IMR-90 (cell line): ENCODE measurements at regions not wholly inside any gene's neighbourhood (a gene's known extent, or its start where the extent isn't known, plus 50 kb on each side); places are given as distances from the start of the nearest gene placed in this dataset.

Source experiments
- ATAC-seq: fragments of 200-7000 bp; cut with Tn5 transposase; 2 replicates; pipeline ENCODE4 v1.9.1; 2020; ENCODE audit warnings: low read depth, mild to moderate bottlenecking, moderate library complexity
- BruUV-seq: library from RNA; stranded (reverse); fragments of 400-500 nt; replicated peaks from 2 replicates; lab custom pipeline; 2021; lab: Mats Ljungman, UMichigan
- CTCF ChIA-PET: fragments of 300-600 bp; formaldehyde crosslinking; extraction: SDS; loops from one replicate; lab custom pipeline; 2021; ENCODE audit warnings: antibody characterized with exemption; lab: Yijun Ruan, JAX
- POLR2A ChIA-PET: fragments of 300-600 bp; sonication (Branson Sonifier 250); formaldehyde crosslinking; loops from one replicate; lab custom pipeline; 2022; ENCODE audit warnings: antibody characterized with exemption; ENCODE audit not compliant: unreplicated experiment; lab: Charles Lee
- DNase-seq: peaks from one replicate; pipeline ENCODE4 v3.0.0; 2013
- H2AFZ ChIP-seq: replicated peaks from 2 replicates; pipeline ENCODE3; 2013; ENCODE audit warnings: low read length, mild to moderate bottlenecking; ENCODE audit not compliant: poor library complexity
- H2AK5ac ChIP-seq: 2 replicates; pipeline ENCODE4 v1.6.1; 2013; ENCODE audit warnings: low read depth, low read length, inconsistent platforms
- H2AK9ac ChIP-seq: replicated peaks from 2 replicates; pipeline ENCODE3; 2013; ENCODE audit warnings: mild to moderate bottlenecking, low read depth, low read length, moderate library complexity; ENCODE audit not compliant: poor library complexity
- H2BK120ac ChIP-seq: 2 replicates; pipeline ENCODE4 v1.6.1; 2013; ENCODE audit warnings: low read depth, low read length, inconsistent platforms
- H2BK15ac ChIP-seq: 3 replicates; pipeline ENCODE4 v1.6.1; 2013; ENCODE audit warnings: low read depth, low read length, inconsistent platforms
- H2BK20ac ChIP-seq: 2 replicates; pipeline ENCODE4 v1.6.1; 2013; ENCODE audit warnings: low read depth, mild to moderate bottlenecking, inconsistent platforms, low read length, moderate library complexity
- H2BK5ac ChIP-seq: 2 replicates; pipeline ENCODE4 v1.6.1; 2013; ENCODE audit warnings: mild to moderate bottlenecking, low read depth, low read length, inconsistent platforms; ENCODE audit not compliant: poor library complexity, severe bottlenecking
- H3K14ac ChIP-seq: replicated peaks from 2 replicates; pipeline ENCODE4 v1.6.1; 2013; ENCODE audit warnings: low read depth, low read length, inconsistent platforms
- H3K18ac ChIP-seq: 2 replicates; pipeline ENCODE4 v1.6.1; 2013; ENCODE audit warnings: low read depth, low read length, control low read depth
- H3K23ac ChIP-seq: 2 replicates; pipeline ENCODE4 v1.6.1; 2013; ENCODE audit warnings: low read depth, low read length, inconsistent platforms
- H3K27ac ChIP-seq: 2 replicates; pipeline ENCODE4 v1.5.1; 2013; ENCODE audit warnings: mild to moderate bottlenecking, control low read depth, low read length; ENCODE audit not compliant: insufficient read depth
- H3K27me3 ChIP-seq: 2 replicates; pipeline ENCODE4 v1.6.1; 2013; ENCODE audit warnings: low read length; ENCODE audit not compliant: control insufficient read depth, insufficient read depth
- H3K36me3 ChIP-seq: 2 replicates; pipeline ENCODE4 v1.6.1; 2013; ENCODE audit warnings: low read length, mixed read lengths; ENCODE audit not compliant: control insufficient read depth, insufficient read depth
- H3K4ac ChIP-seq: 2 replicates; pipeline ENCODE4 v1.6.1; 2013; ENCODE audit warnings: low read depth, low read length, inconsistent platforms
- H3K4me1 ChIP-seq: 2 replicates; pipeline ENCODE4 v1.6.1; 2013; ENCODE audit warnings: low read length, mixed read lengths; ENCODE audit not compliant: control insufficient read depth, insufficient read depth
- H3K4me2 ChIP-seq: 2 replicates; pipeline ENCODE4 v1.6.1; 2013; ENCODE audit warnings: low read depth, mild to moderate bottlenecking, control low read depth, low read length, moderate library complexity
- H3K4me3 ChIP-seq: 2 replicates; pipeline ENCODE4 v1.5.1; 2013; ENCODE audit warnings: low read depth, mild to moderate bottlenecking, control low read depth, low read length, moderate library complexity; ENCODE audit not compliant: insufficient read depth
- H3K56ac ChIP-seq: 2 replicates; pipeline ENCODE4 v1.6.1; 2013; ENCODE audit warnings: low read length, inconsistent platforms; ENCODE audit not compliant: insufficient read depth; ENCODE audit errors: extremely low read depth
- H3K79me1 ChIP-seq, 2 experiments: 2 replicates each; pipeline ENCODE4 v1.6.1; 2013; ENCODE audit warnings: low read length in 2 of 2, inconsistent platforms in 1 of 2, low read depth in 1 of 2
- H3K9ac ChIP-seq: 2 replicates; pipeline ENCODE4 v1.6.1; 2013; ENCODE audit warnings: low read depth, low read length, control low read depth
- H3K9me1 ChIP-seq: 2 replicates; pipeline ENCODE4 v1.6.1; 2013; ENCODE audit warnings: low read length, inconsistent platforms; ENCODE audit not compliant: insufficient read depth
- H3K9me3 ChIP-seq: 2 replicates; pipeline ENCODE4 v1.6.1; 2013; ENCODE audit warnings: low read length; ENCODE audit not compliant: control insufficient read depth, insufficient read depth
- H4K20me1 ChIP-seq: 2 replicates; pipeline ENCODE4 v1.6.1; 2013; ENCODE audit warnings: low read length, inconsistent platforms; ENCODE audit not compliant: insufficient read depth
- H4K5ac ChIP-seq: 2 replicates; pipeline ENCODE4 v1.6.1; 2013; ENCODE audit warnings: mild to moderate bottlenecking, low read depth, low read length, control low read depth
- H4K8ac ChIP-seq, 2 experiments: 2 replicates each; pipeline ENCODE4 v1.6.1; 2013; ENCODE audit warnings: low read depth in 2 of 2, low read length in 2 of 2, control low read depth in 1 of 2, inconsistent platforms in 1 of 2
- H4K91ac ChIP-seq: 2 replicates; pipeline ENCODE4 v1.6.1; 2013; ENCODE audit warnings: low read depth, low read length, inconsistent platforms; ENCODE audit not compliant: insufficient read depth
- CTCF ChIP-seq: conservative IDR thresholded peaks from 2 replicates; pipeline ENCODE4 v1.5.1; 2012; ENCODE audit warnings: mild to moderate bottlenecking, low read depth, low read length, improper control_type of control experiment
- MAFK ChIP-seq: IDR thresholded peaks from 2 replicates; pipeline ENCODE4 v1.6.1; 2012; ENCODE audit warnings: low read depth, low read length, improper control_type of control experiment
- NFE2L2 ChIP-seq: fragments of 150-350 bp; IDR thresholded peaks from 2 replicates; pipeline ENCODE4 v1.6.1; 2016; ENCODE audit warnings: low read depth, mild to moderate bottlenecking, low read length
- POLR2A ChIP-seq: IDR thresholded peaks from 2 replicates; pipeline ENCODE4 v1.6.1; 2012; ENCODE audit warnings: mild to moderate bottlenecking, low read depth, low read length
- RFX5 ChIP-seq: IDR thresholded peaks from 2 replicates; pipeline ENCODE4 v1.8.0; 2012; ENCODE audit warnings: low read depth, mild to moderate bottlenecking, low read length, moderate library complexity
- WGBS, 2 experiments: methylation state at CpG; one replicate each; pipeline versions ENCODE4 v1.1.5 to v1.1.7; 2013; ENCODE audit warnings: missing lambda C conversion rate in 2 of 2; ENCODE audit not compliant: insufficient read length in 1 of 2; ENCODE audit errors: extremely low coverage in 2 of 2; 5-methylcytosine and 5-hydroxymethylcytosine counted together
- dilution Hi-C: fragments of 300-500 bp; cut with HindIII; formaldehyde crosslinking; loops from one replicate; pipeline ENCODE4 v1.14.3; 2018; ENCODE audit warnings: low sequenced_read_pairs; ENCODE audit not compliant: unreplicated experiment
- in situ Hi-C: fragments of 300-500 bp; cut with MboI; formaldehyde crosslinking; loops from 3 replicates; pipeline ENCODE4 v1.14.3; 2019; ENCODE audit warnings: low sequenced_read_pairs, inconsistent platforms, mixed read lengths
- intact Hi-C: fragments of 100-400 bp; cut with micrococcal nuclease; formaldehyde crosslinking; loops from 2 replicates; pipeline ENCODE4 v1.10.0; 2022

- no peak overlapping the region for H2AFZ ChIP-seq
- H2BK15ac ChIP-seq = no peak overlapping the region
- ChIA-PET POLR2A (no interaction called here), CTCF (no interaction called here)
- H2AK9ac ChIP-seq = no peak overlapping the region
- no peak overlapping the region for H3K27ac ChIP-seq
- no peak overlapping the region for H3K14ac ChIP-seq
- H3K27me3 ChIP-seq = no peaks in the 10 kb centered on the region
- H3K4ac ChIP-seq = no peak overlapping the region
- H2BK5ac ChIP-seq = no peak overlapping the region
- dilution Hi-C loops = no loop called here
- H3K4me1 ChIP-seq = no peaks in the 10 kb centered on the region
- H3K9ac ChIP-seq = no peak overlapping the region
- H3K4me3 ChIP-seq = no peak overlapping the region
- H3K4me2 ChIP-seq = no peak overlapping the region
- DNase-seq (no peak), ATAC-seq (no peak)
- H4K20me1 ChIP-seq = no peaks in the 10 kb centered on the region
- H3K9me3 ChIP-seq = no peaks in the 10 kb centered on the region
- H3K56ac ChIP-seq = no peak overlapping the region
- no peak overlapping the region for H3K23ac ChIP-seq
- no TSS peak for BruUV-seq
- WGBS, 2 experiments = no CpG with 5 or more reads among the region's 1 CpG
- H3K36me3 ChIP-seq = no peaks in the 10 kb centered on the region
- no peak overlapping the region for H4K8ac ChIP-seq
- H4K5ac ChIP-seq = no peak overlapping the region
- no peak overlapping the region for H4K91ac ChIP-seq
- TF ChIP-seq NFE2L2 = no peak
- TF ChIP-seq RFX5 = no peak
- TF ChIP-seq CTCF = no peak
- TF ChIP-seq MAFK = no peak
- TF ChIP-seq POLR2A = no peak
- H2BK20ac ChIP-seq = no peak overlapping the region
- in situ Hi-C loops = no loop called here
- intact Hi-C loops = no loop called here
- no peaks in the 10 kb centered on the region for H3K79me1 ChIP-seq
- H3K18ac ChIP-seq = no peak overlapping the region
- no peaks in the 10 kb centered on the region for H3K9me1 ChIP-seq
- H2AK5ac ChIP-seq = no peak overlapping the region
- no peak overlapping the region for H2BK120ac ChIP-seq
Observed at GRCh38 chr7:126202177-126202576, 1050.6 kb downstream of the GRM8 start.
